Heart left ventricle (tissue), 16 donors: ENCODE measurements at regions not wholly inside any gene's neighbourhood (a gene's known extent, or its start where the extent isn't known, plus 50 kb on each side); places are given as distances from the start of the nearest gene placed in this dataset.

Experiments
- ATAC-seq, 4 donors: fragments of 200-7000 bp; cut with Tn5 transposase; one replicate each; pipeline ENCODE4 v1.9.1; 2020 to 2022; ENCODE audit warnings: moderate library complexity in 4 of 4, mild to moderate bottlenecking in 3 of 4, moderate number of reproducible peaks in 1 of 4
- DNase-seq, 5 donors: peaks; one replicate each; pipeline ENCODE4 v3.0.0-alpha.2; 2020
- H3K27ac ChIP-seq, 12 donors: fragments of 200-600 bp; sonication (generic) in 4 of 12; one replicate each; pipeline versions ENCODE4 v1.5.0 to v1.8.0; 2016 to 2022; ENCODE audit warnings: mild to moderate bottlenecking in 2 of 12
- H3K27me3 ChIP-seq, 9 donors: fragments of 200-600 bp; sonication (generic) in 2 of 9; one replicate each; pipeline versions ENCODE4 v1.5.1 to v1.8.0; 2016 to 2022; ENCODE audit warnings: mild to moderate bottlenecking in 3 of 9
- H3K36me3 ChIP-seq, 9 donors: fragments of 200-600 bp; sonication (generic) in 2 of 9; one replicate each; pipeline versions ENCODE4 v1.5.0 to v1.8.0; 2018 to 2022; ENCODE audit warnings: mild to moderate bottlenecking in 2 of 9
- H3K4me1 ChIP-seq, 12 donors: fragments of 200-600 bp; sonication (generic) in 4 of 12; one replicate each; pipeline versions ENCODE4 v1.5.0 to v1.8.0; 2016 to 2022; ENCODE audit warnings: mild to moderate bottlenecking in 3 of 12
- H3K4me3 ChIP-seq, 12 donors: fragments of 200-600 bp; sonication (generic) in 4 of 12; one replicate each; pipeline versions ENCODE4 v1.5.0 to v1.8.0; 2017 to 2022; ENCODE audit warnings: mild to moderate bottlenecking in 9 of 12, moderate library complexity in 4 of 12
- H3K9me3 ChIP-seq, 12 donors: fragments of 200-600 bp; sonication (generic) in 4 of 12; one replicate each; pipeline versions ENCODE4 v1.5.0 to v1.8.0; 2016 to 2022; ENCODE audit warnings: mild to moderate bottlenecking in 1 of 12
- POLR2A ChIP-seq, 2 donors: fragments of 450-650 bp; IDR thresholded peaks; one replicate each; pipeline ENCODE4 v1.6.1; 2017; ENCODE audit warnings: antibody characterized with exemption in 2 of 2, mild to moderate bottlenecking in 2 of 2, moderate library complexity in 2 of 2
- WGBS, 4 donors: extraction: QIAGEN DNeasy Blood & Tissue Kit in 2 of 4; methylation state at CpG; one replicate each; pipeline versions ENCODE4 v1.1.5 to v1.1.7; 2013 to 2018; 5-methylcytosine and 5-hydroxymethylcytosine counted together
- intact Hi-C, 10 donors: fragments of 100-400 bp; cut with DNase I; formaldehyde crosslinking; loops; one replicate each; pipeline versions ENCODE4 v1.11.1 to v1.14.2; 2022
- TF ChIP-seq, protein P1 (sequence below), 12 donors: fragments of 200-600 bp; sonication (generic) in 4 of 12; IDR thresholded peaks; one replicate each; pipeline versions ENCODE4 v1.5.0 to v1.8.0; 2018 to 2022; ENCODE audit warnings: antibody characterized with exemption in 12 of 12, mild to moderate bottlenecking in 5 of 12
- donor health status: ischemic (EF 13 %, LVEDD 7.1; RV severe dilation, severe dysfunction).
- donor health status: healthy with polysubstance abuse.
- donor health status: DM: no; HTN: yes; CAD: no.
- donor health status: DM: no; HTN: no; CAD: no.
- donor health status: ischemic (EF 25% LVEDD 6.9; RV normal size, moderate dysfunction).
- donor health status: ischemic (EF 25% LVEDD 5.7; RV mildly dilated, moderate dysfunction).
- donor health status: healthy.
- donor health status: DM: yes; HTN: yes; CAD: no.
- donor health status: ischemic (EF 35%, LVEDD 5.7; RV mildly dilated, moderate dysfunction).
- donor health status: nonischemic (EF 11% LVEDD 7.7; RV severe dilation, severe dysfunction).
- donor health status: DM: yes; HTN: yes; CAD: no.
- donor health status: PGD.
- donor health status: ischemic (EF 29% LVEDD 5.4; RV normal size, mild dysfunction).
- donor health status: nonischemic (EF 23%, LVEDD 6.1; RV moderate dilation, normal function).

DNA sequence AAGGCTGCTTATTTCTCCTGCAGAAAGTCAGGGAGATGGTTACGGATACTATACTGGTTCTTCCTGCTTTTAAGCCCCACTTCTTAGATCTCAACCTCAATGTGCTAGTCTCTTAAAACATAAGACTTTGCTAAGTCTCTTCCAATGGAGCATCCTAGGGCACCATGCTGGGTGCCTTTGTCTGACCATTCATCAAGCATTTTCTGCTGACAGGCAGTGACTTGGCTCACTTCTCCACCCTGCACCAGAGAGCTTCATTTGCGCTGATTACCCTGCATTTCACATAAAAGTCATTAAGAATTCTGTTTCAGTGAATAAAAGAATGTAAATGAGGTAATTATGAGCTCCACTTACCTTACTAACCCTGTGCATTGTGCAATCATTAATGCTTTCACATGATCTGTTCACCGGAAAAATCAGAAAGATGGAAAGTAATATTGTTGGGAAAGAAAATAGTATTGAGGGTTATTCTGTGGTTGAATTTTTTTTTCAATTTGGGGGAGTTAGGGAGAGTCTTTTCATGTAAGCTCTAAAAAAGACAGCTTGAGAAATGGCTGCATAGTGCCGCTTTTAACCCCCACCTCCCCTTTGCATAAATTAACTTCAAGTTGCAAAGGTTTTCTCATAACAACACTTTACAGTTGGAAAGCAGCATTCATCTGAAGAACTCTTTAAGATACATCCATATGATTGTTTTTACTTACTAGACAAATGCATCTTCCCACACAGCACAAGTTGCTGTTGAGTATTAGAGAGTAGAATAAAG, 677.3 kb upstream of the KIRREL3 start:
- no peak for TF ChIP-seq POLR2A (IDR thresholded peaks at IDR 0.05)
- TF ChIP-seq, protein P1, sequence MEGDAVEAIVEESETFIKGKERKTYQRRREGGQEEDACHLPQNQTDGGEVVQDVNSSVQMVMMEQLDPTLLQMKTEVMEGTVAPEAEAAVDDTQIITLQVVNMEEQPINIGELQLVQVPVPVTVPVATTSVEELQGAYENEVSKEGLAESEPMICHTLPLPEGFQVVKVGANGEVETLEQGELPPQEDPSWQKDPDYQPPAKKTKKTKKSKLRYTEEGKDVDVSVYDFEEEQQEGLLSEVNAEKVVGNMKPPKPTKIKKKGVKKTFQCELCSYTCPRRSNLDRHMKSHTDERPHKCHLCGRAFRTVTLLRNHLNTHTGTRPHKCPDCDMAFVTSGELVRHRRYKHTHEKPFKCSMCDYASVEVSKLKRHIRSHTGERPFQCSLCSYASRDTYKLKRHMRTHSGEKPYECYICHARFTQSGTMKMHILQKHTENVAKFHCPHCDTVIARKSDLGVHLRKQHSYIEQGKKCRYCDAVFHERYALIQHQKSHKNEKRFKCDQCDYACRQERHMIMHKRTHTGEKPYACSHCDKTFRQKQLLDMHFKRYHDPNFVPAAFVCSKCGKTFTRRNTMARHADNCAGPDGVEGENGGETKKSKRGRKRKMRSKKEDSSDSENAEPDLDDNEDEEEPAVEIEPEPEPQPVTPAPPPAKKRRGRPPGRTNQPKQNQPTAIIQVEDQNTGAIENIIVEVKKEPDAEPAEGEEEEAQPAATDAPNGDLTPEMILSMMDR (IDR thresholded peaks at IDR 0.05) = no peak
- no peaks in the 10 kb centered on the region for H3K9me3 ChIP-seq
- no peaks in the 10 kb centered on the region for H3K27me3 ChIP-seq
- intact Hi-C loops = no loop called here
- H3K4me3 ChIP-seq = no peak overlapping the region
- no peaks in the 10 kb centered on the region for H3K36me3 ChIP-seq
- ATAC-seq (no peak), DNase-seq (no peak)
- peaks cover 0 to 9% (median 2%) of the 10 kb centered on the region in 12 donors for H3K4me1 ChIP-seq
- no peak overlapping the region for H3K27ac ChIP-seq
- WGBS, 4 donors = 91 to 94% (median 92%) methylated on average over 4 of the region's 4 CpGs

DNA sequence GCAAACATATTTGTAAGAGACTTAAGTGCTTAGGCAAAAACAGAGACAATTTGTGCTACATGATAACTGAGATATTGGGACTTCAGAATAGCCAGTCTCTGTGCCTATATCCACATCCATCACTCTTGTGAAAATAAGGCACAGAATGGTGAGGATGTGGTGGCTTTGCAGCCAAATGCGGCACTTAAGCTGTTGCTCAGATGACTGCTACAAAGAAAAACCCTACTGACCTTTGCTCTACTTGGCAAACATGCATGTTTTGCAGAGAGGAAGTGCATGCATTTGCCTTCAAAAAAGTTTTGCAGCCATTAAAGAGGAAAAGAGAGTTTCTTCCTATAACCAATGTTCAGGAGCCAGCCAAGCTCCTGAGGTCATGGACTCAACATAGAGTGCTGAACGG, 675.0 kb upstream of the KIRREL3 start:
- H3K36me3 ChIP-seq = no peaks in the 10 kb centered on the region
- intact Hi-C loops = no loop called here
- TF ChIP-seq, protein P1 (IDR thresholded peaks at IDR 0.05) = no peak
- no peak for TF ChIP-seq POLR2A (IDR thresholded peaks at IDR 0.05)
- ATAC-seq (no peak), DNase-seq (no peak)
- H3K4me3 ChIP-seq = no peak overlapping the region
- H3K9me3 ChIP-seq = no peaks in the 10 kb centered on the region
- H3K27ac ChIP-seq = no peak overlapping the region
- H3K4me1 ChIP-seq = peaks cover 0 to 9% (median 2%) of the 10 kb centered on the region in 12 donors
- WGBS, 4 donors = 37 to 56% (median 40%) methylated on average over 2 of the region's 2 CpGs
- H3K27me3 ChIP-seq = no peaks in the 10 kb centered on the region

DNA sequence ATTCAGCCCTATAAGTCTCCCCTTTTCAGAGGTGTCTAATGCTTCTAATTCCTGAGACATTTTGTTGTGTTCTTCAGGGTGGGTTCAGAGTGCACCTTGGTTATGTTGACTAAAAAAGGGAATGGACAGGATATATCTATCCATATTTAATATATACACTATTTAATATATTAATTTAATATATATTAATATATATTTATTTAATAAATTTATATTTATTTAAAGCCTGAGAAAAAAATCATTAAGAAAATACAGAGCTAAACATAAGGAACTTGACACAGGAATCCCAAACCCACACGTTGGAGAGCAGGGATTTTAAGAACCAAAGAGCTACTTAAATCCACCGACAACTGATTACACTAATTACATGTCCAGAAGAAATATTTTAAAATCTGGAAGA, 674.2 kb upstream of the KIRREL3 start:
- DNase-seq (no peak), ATAC-seq (no peak)
- peaks cover 0 to 9% (median 2%) of the 10 kb centered on the region in 12 donors for H3K4me1 ChIP-seq
- no peaks in the 10 kb centered on the region for H3K27me3 ChIP-seq
- no peak overlapping the region for H3K4me3 ChIP-seq
- TF ChIP-seq POLR2A (IDR thresholded peaks at IDR 0.05) = no peak
- TF ChIP-seq, protein P1 (IDR thresholded peaks at IDR 0.05) = no peak
- no peak overlapping the region for H3K27ac ChIP-seq
- intact Hi-C loops = no loop called here
- no peaks in the 10 kb centered on the region for H3K36me3 ChIP-seq
- peaks cover 0 to 6% (median 0%) of the 10 kb centered on the region in 12 donors for H3K9me3 ChIP-seq
- WGBS, 4 donors = 86 to 90% (median 86%) methylated on average over 2 of the region's 2 CpGs

GRCh38 chr11:127670374-127671119, 670.0 kb upstream of the KIRREL3 start:
- ATAC-seq = no peak

More at GRCh38 chr11:127670374-127671119, 670.0 kb upstream of the KIRREL3 start:
- H3K4me1 ChIP-seq = peaks cover 0 to 3% (median 0%) of the 10 kb centered on the region in 12 donors
- no peaks in the 10 kb centered on the region for H3K27me3 ChIP-seq
- no peak for TF ChIP-seq POLR2A (IDR thresholded peaks at IDR 0.05)
- TF ChIP-seq, protein P1 (IDR thresholded peaks at IDR 0.05) = no peak
- H3K4me3 ChIP-seq = no peak overlapping the region
- peaks cover 0 to 16% (median 0%) of the 10 kb centered on the region in 12 donors for H3K9me3 ChIP-seq
- H3K27ac ChIP-seq = no peak overlapping the region
- intact Hi-C loops = no loop called here
- WGBS, 4 donors = 63 to 67% (median 64%) methylated on average over 10 of the region's 10 CpGs
- DNase-seq = no peak
- H3K36me3 ChIP-seq = no peaks in the 10 kb centered on the region
